Panc1 (cell line): ENCODE measurements at regions not wholly inside any gene's neighbourhood (a gene's known extent, or its start where the extent isn't known, plus 50 kb on each side); places are given as distances from the start of the nearest gene placed in this dataset.

Experiments used
- ATAC-seq: fragments of 200-7000 bp; cut with Tn5 transposase; 2 replicates; pipeline ENCODE4 v1.9.1; 2020; ENCODE audit warnings: mild to moderate bottlenecking, moderate library complexity
- BruUV-seq: library from RNA; stranded (reverse); fragments of 400-500 nt; replicated peaks from 2 replicates; lab custom pipeline; 2021; lab: Mats Ljungman, UMichigan
- CTCF ChIA-PET: fragments of 300-600 bp; sonication (Branson Sonifier 250); formaldehyde crosslinking; loops from one replicate; lab custom pipeline; 2022; ENCODE audit warnings: antibody characterized with exemption; lab: Charles Lee
- POLR2A ChIA-PET: fragments of 300-600 bp; sonication (Branson Sonifier 250); formaldehyde crosslinking; loops from one replicate; lab custom pipeline; 2022; ENCODE audit warnings: antibody characterized with exemption; lab: Charles Lee
- DNase-seq: peaks from one replicate; pipeline ENCODE4 v3.0.0-alpha.2; 2010; ENCODE audit warnings: low read depth, low spot score
- H3K27ac ChIP-seq: 2 replicates; pipeline ENCODE4 v1.5.1; 2011; ENCODE audit warnings: mild to moderate bottlenecking, low read length, inconsistent platforms
- H3K27me3 ChIP-seq: fragments of 200-500 bp; sonication (Bioruptor generic); 2 replicates; pipeline ENCODE4 v1.6.0; 2014; ENCODE audit warnings: low read length, inconsistent platforms; ENCODE audit not compliant: control insufficient read depth, insufficient read depth
- H3K36me3 ChIP-seq: fragments of 200-500 bp; sonication (Bioruptor generic); 2 replicates; pipeline ENCODE4 v1.5.1; 2014; ENCODE audit warnings: inconsistent platforms, mild to moderate bottlenecking, low read length, moderate library complexity; ENCODE audit not compliant: control insufficient read depth, insufficient read depth
- H3K4me1 ChIP-seq: 2 replicates; pipeline ENCODE4 v1.5.1; 2011; ENCODE audit warnings: inconsistent platforms, mild to moderate bottlenecking, low read length, moderate library complexity; ENCODE audit not compliant: control insufficient read depth, insufficient read depth
- H3K4me3 ChIP-seq, 2 experiments: 2 replicates each; pipeline ENCODE4 v1.5.1; 2011 to 2012; ENCODE audit warnings: low read depth in 2 of 2, low read length in 2 of 2, mild to moderate bottlenecking in 2 of 2, inconsistent platforms in 1 of 2, moderate library complexity in 1 of 2
- H3K9me3 ChIP-seq: fragments of 200-500 bp; sonication (Bioruptor generic); 2 replicates; pipeline ENCODE4 v1.5.1; 2014; ENCODE audit warnings: low read depth, mild to moderate bottlenecking, inconsistent platforms, low read length, moderate library complexity; ENCODE audit not compliant: control insufficient read depth, insufficient read depth
- POLR2AphosphoS5 ChIP-seq: IDR thresholded peaks from 2 replicates; pipeline ENCODE4 v1.6.1; 2012; ENCODE audit warnings: mild to moderate bottlenecking, low read depth, low read length, moderate library complexity
- SIN3A ChIP-seq: IDR thresholded peaks from 2 replicates; pipeline ENCODE4 v1.6.1; 2012; ENCODE audit warnings: low read depth, mild to moderate bottlenecking, low read length, moderate library complexity, borderline replicate concordance; ENCODE audit not compliant: insufficient read depth
- TCF7L2 ChIP-seq: IDR thresholded peaks from 2 replicates; pipeline ENCODE4 v1.6.1; 2011; ENCODE audit warnings: mild to moderate bottlenecking, low read depth, low read length, inconsistent platforms
- in situ Hi-C: cut with HindIII; loops from 2 replicates; pipeline ENCODE4 v1.10.0; 2016; ENCODE audit warnings: low sequenced_read_pairs, low pct_unique_long_range_greater_than_20kb
- intact Hi-C: fragments of 100-400 bp; cut with micrococcal nuclease; formaldehyde crosslinking; loops from one replicate; pipeline ENCODE4 v1.10.0; 2022; ENCODE audit not compliant: unreplicated experiment
- TF ChIP-seq, protein P1 (sequence below), 2 experiments: IDR thresholded peaks; 2 replicates each; pipeline ENCODE4 v1.6.1; 2011 to 2012; ENCODE audit warnings: low read depth in 2 of 2, control low read depth in 1 of 2, low read length in 1 of 2, mild to moderate bottlenecking in 1 of 2, moderate library complexity in 1 of 2; ENCODE audit not compliant: insufficient read depth in 1 of 2
- TF ChIP-seq, protein P2 (sequence below): fragments of 450-650 bp; IDR thresholded peaks from 2 replicates; pipeline ENCODE4 v1.5.1; 2017; ENCODE audit warnings: mild to moderate bottlenecking

DNA sequence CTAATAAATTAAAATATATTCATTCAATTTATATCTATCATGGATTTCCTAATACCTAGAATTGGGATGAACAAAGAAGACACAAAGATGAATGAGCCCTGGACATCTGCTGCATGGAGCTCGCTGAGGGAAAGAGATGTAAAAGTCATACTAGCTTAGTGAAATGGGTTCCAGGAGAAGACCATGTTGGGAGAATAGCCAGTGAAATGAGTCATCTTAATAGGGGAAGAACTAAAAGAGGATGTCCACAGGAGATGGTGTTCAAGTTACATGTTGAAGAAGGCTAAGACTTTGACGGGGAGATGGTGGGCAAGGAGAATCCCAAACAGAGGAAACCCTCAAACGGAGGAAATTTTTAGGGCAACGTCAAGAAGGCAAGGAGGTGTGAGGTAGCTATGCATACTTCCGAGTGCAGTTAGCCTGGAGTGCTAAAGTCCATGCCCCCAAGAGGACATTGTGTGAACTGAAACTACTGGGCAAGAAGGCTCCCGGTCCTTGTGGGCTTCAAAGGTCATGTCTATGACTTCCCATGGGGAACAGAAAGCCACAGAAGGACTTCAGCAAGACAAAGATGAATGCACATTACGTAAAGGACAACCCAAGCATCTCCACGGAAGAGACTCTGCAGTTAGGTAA, 220.5 kb upstream of the CDH11 start:
- CTCF ChIA-PET: no interaction called here
- POLR2A ChIA-PET: no interaction called here
- intact Hi-C loops (no loop called here), in situ Hi-C loops (no loop called here)
- no peak for TF ChIP-seq POLR2AphosphoS5
- TF ChIP-seq, protein P1, sequence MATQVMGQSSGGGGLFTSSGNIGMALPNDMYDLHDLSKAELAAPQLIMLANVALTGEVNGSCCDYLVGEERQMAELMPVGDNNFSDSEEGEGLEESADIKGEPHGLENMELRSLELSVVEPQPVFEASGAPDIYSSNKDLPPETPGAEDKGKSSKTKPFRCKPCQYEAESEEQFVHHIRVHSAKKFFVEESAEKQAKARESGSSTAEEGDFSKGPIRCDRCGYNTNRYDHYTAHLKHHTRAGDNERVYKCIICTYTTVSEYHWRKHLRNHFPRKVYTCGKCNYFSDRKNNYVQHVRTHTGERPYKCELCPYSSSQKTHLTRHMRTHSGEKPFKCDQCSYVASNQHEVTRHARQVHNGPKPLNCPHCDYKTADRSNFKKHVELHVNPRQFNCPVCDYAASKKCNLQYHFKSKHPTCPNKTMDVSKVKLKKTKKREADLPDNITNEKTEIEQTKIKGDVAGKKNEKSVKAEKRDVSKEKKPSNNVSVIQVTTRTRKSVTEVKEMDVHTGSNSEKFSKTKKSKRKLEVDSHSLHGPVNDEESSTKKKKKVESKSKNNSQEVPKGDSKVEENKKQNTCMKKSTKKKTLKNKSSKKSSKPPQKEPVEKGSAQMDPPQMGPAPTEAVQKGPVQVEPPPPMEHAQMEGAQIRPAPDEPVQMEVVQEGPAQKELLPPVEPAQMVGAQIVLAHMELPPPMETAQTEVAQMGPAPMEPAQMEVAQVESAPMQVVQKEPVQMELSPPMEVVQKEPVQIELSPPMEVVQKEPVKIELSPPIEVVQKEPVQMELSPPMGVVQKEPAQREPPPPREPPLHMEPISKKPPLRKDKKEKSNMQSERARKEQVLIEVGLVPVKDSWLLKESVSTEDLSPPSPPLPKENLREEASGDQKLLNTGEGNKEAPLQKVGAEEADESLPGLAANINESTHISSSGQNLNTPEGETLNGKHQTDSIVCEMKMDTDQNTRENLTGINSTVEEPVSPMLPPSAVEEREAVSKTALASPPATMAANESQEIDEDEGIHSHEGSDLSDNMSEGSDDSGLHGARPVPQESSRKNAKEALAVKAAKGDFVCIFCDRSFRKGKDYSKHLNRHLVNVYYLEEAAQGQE (IDR thresholded peaks at IDR 0.05; ENCODE audit: insufficient read depth in 1 of 2, low read depth in 2 of 2, low read length in 1 of 2): no peak
- TF ChIP-seq, protein P2, sequence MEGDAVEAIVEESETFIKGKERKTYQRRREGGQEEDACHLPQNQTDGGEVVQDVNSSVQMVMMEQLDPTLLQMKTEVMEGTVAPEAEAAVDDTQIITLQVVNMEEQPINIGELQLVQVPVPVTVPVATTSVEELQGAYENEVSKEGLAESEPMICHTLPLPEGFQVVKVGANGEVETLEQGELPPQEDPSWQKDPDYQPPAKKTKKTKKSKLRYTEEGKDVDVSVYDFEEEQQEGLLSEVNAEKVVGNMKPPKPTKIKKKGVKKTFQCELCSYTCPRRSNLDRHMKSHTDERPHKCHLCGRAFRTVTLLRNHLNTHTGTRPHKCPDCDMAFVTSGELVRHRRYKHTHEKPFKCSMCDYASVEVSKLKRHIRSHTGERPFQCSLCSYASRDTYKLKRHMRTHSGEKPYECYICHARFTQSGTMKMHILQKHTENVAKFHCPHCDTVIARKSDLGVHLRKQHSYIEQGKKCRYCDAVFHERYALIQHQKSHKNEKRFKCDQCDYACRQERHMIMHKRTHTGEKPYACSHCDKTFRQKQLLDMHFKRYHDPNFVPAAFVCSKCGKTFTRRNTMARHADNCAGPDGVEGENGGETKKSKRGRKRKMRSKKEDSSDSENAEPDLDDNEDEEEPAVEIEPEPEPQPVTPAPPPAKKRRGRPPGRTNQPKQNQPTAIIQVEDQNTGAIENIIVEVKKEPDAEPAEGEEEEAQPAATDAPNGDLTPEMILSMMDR: no peak
- TF ChIP-seq TCF7L2: no peak
- TF ChIP-seq SIN3A: no peak
- ATAC-seq (no peak), DNase-seq (no peak)
- no peaks in the 10 kb centered on the region for H3K9me3 ChIP-seq
- no peaks in the 10 kb centered on the region for H3K4me1 ChIP-seq
- BruUV-seq: no TSS peak
- H3K27me3 ChIP-seq: no peaks in the 10 kb centered on the region
- no peak overlapping the region for H3K27ac ChIP-seq
- no peaks in the 10 kb centered on the region for H3K36me3 ChIP-seq
- H3K4me3 ChIP-seq: no peak overlapping the region

DNA sequence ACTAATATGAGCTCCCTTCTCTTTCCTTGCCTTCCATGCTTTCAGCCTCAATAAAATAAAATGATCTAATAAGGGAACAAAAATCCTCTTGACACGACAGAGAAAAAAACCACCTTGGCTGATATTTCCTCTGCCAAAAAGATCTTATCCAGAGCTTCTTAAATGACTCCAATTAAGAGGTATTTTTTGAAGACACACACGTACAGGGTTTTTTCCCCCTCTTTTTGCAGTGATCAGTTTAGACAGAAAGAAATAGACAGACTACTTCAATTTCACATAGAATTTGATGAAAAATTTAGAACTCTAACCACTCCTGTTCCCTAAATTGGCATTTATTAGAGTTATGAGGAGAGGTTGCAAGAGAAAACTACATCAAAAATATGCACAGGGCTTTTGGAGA, 217.2 kb upstream of the CDH11 start:
- ChIA-PET POLR2A (no interaction called here), CTCF (no interaction called here)
- H3K27ac ChIP-seq: no peak overlapping the region
- H3K4me1 ChIP-seq: no peaks in the 10 kb centered on the region
- no peaks in the 10 kb centered on the region for H3K27me3 ChIP-seq
- H3K9me3 ChIP-seq: no peaks in the 10 kb centered on the region
- ATAC-seq (no peak), DNase-seq (no peak)
- intact Hi-C loops: no loop called here
- BruUV-seq: no TSS peak
- in situ Hi-C loops: no loop called here
- TF ChIP-seq POLR2AphosphoS5 (no peak), TCF7L2 (no peak), SIN3A (no peak)
- TF ChIP-seq, protein P1 (IDR thresholded peaks at IDR 0.05; ENCODE audit: insufficient read depth in 1 of 2, low read depth in 2 of 2, low read length in 1 of 2): no peak
- TF ChIP-seq, protein P2: no peak
- H3K36me3 ChIP-seq: no peaks in the 10 kb centered on the region
- H3K4me3 ChIP-seq: no peak overlapping the region
